K562 (cell line): ENCODE measurements at regions not wholly inside any gene's neighbourhood (a gene's known extent, or its start where the extent isn't known, plus 50 kb on each side); places are given as distances from the start of the nearest gene placed in this dataset.

Source experiments
- ATAC-seq: fragments of 200-7000 bp; cut with Tn5 transposase; 3 replicates; pipeline ENCODE4 v1.9.1; 2020; ENCODE audit warnings: moderate library complexity
- BruUV-seq: library from RNA; stranded (reverse); fragments of 400-500 nt; replicated peaks from 2 replicates; lab custom pipeline; 2021; lab: Mats Ljungman, UMichigan
- CTCF ChIA-PET: fragments of 300-600 bp; formaldehyde crosslinking; extraction: SDS; loops from one replicate; lab custom pipeline; 2021; ENCODE audit warnings: low intra/inter-chr PET ratio; lab: Yijun Ruan, JAX
- POLR2A ChIA-PET: fragments of 300-600, 350-650 bp; sonication (Branson Sonifier 250); formaldehyde crosslinking; extraction: SDS; loops from one replicate; lab custom pipeline; 2021; ENCODE audit warnings: antibody characterized with exemption, inconsistent platforms; lab: Yijun Ruan, JAX
- DNase-seq, 4 experiments: peaks; one replicate each; pipeline versions ENCODE4 v3.0.0 to v3.0.0-alpha.2; 2011 to 2018; ENCODE audit warnings: low spot score in 3 of 4, mixed read lengths in 3 of 4; ENCODE audit errors: extremely low read depth in 1 of 4
- FAIRE-seq: peaks from 2 replicates; lab custom pipeline; 2011; peaks lifted over from hg19 to GRCh38; lab: Jason Lieb, UNC
- H2AFZ ChIP-seq: 2 replicates; pipeline ENCODE4 v1.6.0; 2011; ENCODE audit warnings: low read depth, low read length, control low read depth, inconsistent platforms
- H3K27ac ChIP-seq: fragments of 200-600 bp; 3 replicates; pipeline ENCODE4 v1.8.0; 2011; ENCODE audit warnings: low read depth, mild to moderate bottlenecking, control low read depth, inconsistent platforms, low read length, moderate library complexity, mixed read lengths; ENCODE audit errors: extremely low read depth
- H3K27me3 ChIP-seq, 2 experiments: fragments of 300-600 bp in 1 of 2; 2 replicates in 1 of 2; 3 replicates in 1 of 2; pipeline versions ENCODE4 v1.6.0 to v1.8.0; 2011; ENCODE audit warnings: inconsistent platforms in 2 of 2, low read length in 2 of 2, mild to moderate bottlenecking in 1 of 2, mixed read lengths in 1 of 2, moderate library complexity in 1 of 2; ENCODE audit not compliant: control insufficient read depth in 2 of 2, insufficient read depth in 2 of 2
- H3K36me3 ChIP-seq: fragments of 300-600 bp; 3 replicates; pipeline ENCODE4 v1.8.0; 2011; ENCODE audit warnings: mild to moderate bottlenecking, low read length, inconsistent platforms; ENCODE audit not compliant: control insufficient read depth, insufficient read depth
- H3K4me1 ChIP-seq, 2 experiments: fragments of 200-600 bp in 1 of 2; replicated peaks in 1 of 2; 2 replicates in 1 of 2; 3 replicates in 1 of 2; pipeline versions ENCODE4 v1.5.1 to v1.8.0; 2011; ENCODE audit warnings: inconsistent platforms in 2 of 2, low read length in 2 of 2, mild to moderate bottlenecking in 1 of 2, mixed read lengths in 1 of 2, moderate library complexity in 1 of 2; ENCODE audit not compliant: control insufficient read depth in 2 of 2, insufficient read depth in 2 of 2
- H3K4me2 ChIP-seq: 2 replicates; pipeline ENCODE4 v1.6.1; 2011; ENCODE audit warnings: low read length, control low read depth, inconsistent platforms, mixed read lengths; ENCODE audit not compliant: insufficient read depth
- H3K4me3 ChIP-seq: fragments of 200-600 bp; sonication (generic), shearing (Covaris generic); 2 replicates; pipeline ENCODE4 v1.5.1; 2016; ENCODE audit warnings: control low read depth, inconsistent platforms
- H3K79me2 ChIP-seq: fragments of 200-600 bp; 3 replicates; pipeline ENCODE4 v1.8.0; 2011; ENCODE audit warnings: low read length, inconsistent platforms; ENCODE audit not compliant: control insufficient read depth, insufficient read depth
- H3K9ac ChIP-seq, 2 experiments: 2 replicates each; pipeline versions ENCODE4 v1.6.0 to v1.6.1; 2011; ENCODE audit warnings: low read depth in 2 of 2, low read length in 2 of 2, control low read depth in 1 of 2, inconsistent platforms in 1 of 2, mild to moderate bottlenecking in 1 of 2, mixed read lengths in 1 of 2; ENCODE audit not compliant: insufficient read depth in 1 of 2
- H3K9me1 ChIP-seq: one replicate; pipeline ENCODE4 v1.6.0; 2011; ENCODE audit warnings: inconsistent platforms, mild to moderate bottlenecking, low read length, moderate library complexity; ENCODE audit not compliant: control insufficient read depth, insufficient read depth
- H3K9me3 ChIP-seq: replicated peaks from 2 replicates; pipeline ENCODE4 v1.5.1; 2011; ENCODE audit warnings: low read depth, low read length, inconsistent platforms; ENCODE audit not compliant: control insufficient read depth, insufficient read depth
- H4K20me1 ChIP-seq: replicated peaks from 2 replicates; pipeline ENCODE4 v1.6.1; 2011; ENCODE audit warnings: low read length, inconsistent platforms, mixed read lengths; ENCODE audit not compliant: control insufficient read depth, insufficient read depth
- MYNN ChIP-seq, 2 experiments: sonication (generic); formaldehyde crosslinking in 1 of 2; IDR thresholded peaks; 2 replicates each; pipeline versions ENCODE4 v1.5.0 to v1.6.1; 2016 to 2020; ENCODE audit warnings: antibody characterized with exemption in 1 of 2, missing genetic modification reagents in 1 of 2
- NFIX ChIP-seq: fragments of 250-450 bp; sonication (Bioruptor Pico); IDR thresholded peaks from 2 replicates; pipeline ENCODE4 v1.4.0; 2020; ENCODE audit warnings: low read depth, mild to moderate bottlenecking, moderate library complexity
- NONO ChIP-seq, 2 experiments: fragments of 200-400 bp in 1 of 2; fragments of 450-650 bp in 1 of 2; formaldehyde crosslinking in 1 of 2; IDR thresholded peaks; 2 replicates each; pipeline ENCODE4 v1.6.1; 2017; ENCODE audit warnings: low read depth in 2 of 2, mild to moderate bottlenecking in 2 of 2, moderate library complexity in 2 of 2, low read length in 1 of 2
- RB1 ChIP-seq: fragments of 450-650 bp; IDR thresholded peaks from 2 replicates; pipeline ENCODE4 v1.6.1; 2017; ENCODE audit warnings: low read depth, mild to moderate bottlenecking
- SPI1 ChIP-seq: IDR thresholded peaks from 2 replicates; pipeline ENCODE4 v1.6.1; 2011; ENCODE audit warnings: low read depth, low read length, control low read depth, borderline replicate concordance
- TCF3 ChIP-seq: sonication (generic); formaldehyde crosslinking; IDR thresholded peaks from 2 replicates; pipeline ENCODE4 v1.4.0; 2020; ENCODE audit warnings: mild to moderate bottlenecking, missing genetic modification reagents
- TOE1 ChIP-seq, 2 experiments: fragments of 450-650 bp in 1 of 2; sonication (generic) in 1 of 2; formaldehyde crosslinking in 1 of 2; IDR thresholded peaks; 2 replicates each; pipeline versions ENCODE4 v1.7.1 to v1.8.0; 2016 to 2022; ENCODE audit warnings: borderline replicate concordance in 2 of 2, mild to moderate bottlenecking in 2 of 2, antibody characterized with exemption in 1 of 2, inconsistent platforms in 1 of 2, low read depth in 1 of 2, missing genetic modification reagents in 1 of 2, moderate library complexity in 1 of 2
- WHSC1 ChIP-seq: IDR thresholded peaks from one replicate; pipeline ENCODE4 v1.6.1; 2012; ENCODE audit warnings: low read length, control low read depth, inconsistent platforms
- ZNF551 ChIP-seq: fragments of 250-450 bp; sonication (Bioruptor Pico); IDR thresholded peaks from 2 replicates; pipeline ENCODE4 v1.5.0; 2021; ENCODE audit warnings: mild to moderate bottlenecking, moderate library complexity
- WGBS: fragments of 100-300 bp; shearing (Covaris generic); methylation state at CpG from one replicate; pipeline ENCODE4 v1.1.6; 2016; ENCODE audit warnings: low coverage, mixed read lengths; ENCODE audit not compliant: insufficient coverage; ENCODE audit errors: missing lambda C conversion rate; 5-methylcytosine and 5-hydroxymethylcytosine counted together
- in situ Hi-C: fragments of 300-500 bp; cut with MboI; formaldehyde crosslinking; loops from 4 replicates; pipeline ENCODE4 v1.15.0; 2018; ENCODE audit warnings: inconsistent platforms, mixed read lengths
- intact Hi-C: fragments of 100-400 bp; cut with micrococcal nuclease; formaldehyde crosslinking; loops from 2 replicates; pipeline ENCODE4 v1.14.2; 2022
- TF ChIP-seq, protein P1 (sequence below), 2 experiments: fragments of 450-650 bp; IDR thresholded peaks; 2 replicates each; pipeline ENCODE4 v1.6.1; 2018; ENCODE audit warnings: mild to moderate bottlenecking in 2 of 2, low read depth in 1 of 2; ENCODE audit not compliant: partially characterized antibody in 2 of 2
- TF ChIP-seq, protein P2 (sequence below): IDR thresholded peaks from 2 replicates; pipeline ENCODE4 v1.6.1; 2012; ENCODE audit warnings: low read depth, low read length, improper control_type of control experiment, borderline replicate concordance

DNA sequence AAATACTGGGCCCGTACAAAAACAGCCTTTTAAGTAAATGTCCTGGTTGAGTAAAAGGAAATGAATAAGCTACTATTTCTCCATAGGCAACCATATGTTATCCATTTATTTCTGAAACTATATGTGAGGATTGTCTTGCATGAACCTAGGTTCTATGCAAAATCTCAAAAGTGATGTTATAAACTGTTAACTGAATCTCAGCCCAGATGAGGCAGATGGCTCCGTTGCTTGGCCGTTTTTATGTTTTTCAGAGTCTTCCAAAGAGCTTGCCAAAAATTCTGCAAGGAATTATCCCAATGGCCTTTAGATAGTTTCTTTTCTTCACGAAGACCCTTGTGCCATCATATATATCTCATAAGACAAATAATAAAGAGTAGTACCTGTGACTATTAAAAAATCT is 1669.5 kb upstream of the DDX18 start:
- BruUV-seq: no TSS peak
- Histone ChIP-seq H3K4me1 (no peaks in the 10 kb centered on the region), H3K9me3 (no peaks in the 10 kb centered on the region), H3K36me3 (no peaks in the 10 kb centered on the region), H3K27ac (no peak overlapping the region), H3K4me3 (no peak overlapping the region), H3K9me1 (no peaks in the 10 kb centered on the region), H3K27me3 (no peaks in the 10 kb centered on the region), H4K20me1 (no peaks in the 10 kb centered on the region), H3K4me2 (no peak overlapping the region), H2AFZ (no peak overlapping the region), H3K79me2 (no peaks in the 10 kb centered on the region), H3K9ac (no peak overlapping the region)
- WGBS: 2% methylated on average over 4 of the region's 4 CpGs
- intact Hi-C loops (no loop called here), in situ Hi-C loops (no loop called here)
- no peak for TF ChIP-seq NFIX (CRISPR knock-in tag)
- TF ChIP-seq NONO (IDR thresholded peaks at IDR 0.05; ENCODE audit: low read depth in 2 of 2, low read length in 1 of 2): no peak
- TF ChIP-seq MYNN (IDR thresholded peaks at IDR 0.05): no peak
- TF ChIP-seq MYNN (CRISPR knock-in tag; IDR thresholded peaks at IDR 0.05): no peak
- TF ChIP-seq SPI1: no peak
- no peak for TF ChIP-seq WHSC1
- ChIA-PET CTCF (no interaction called here), POLR2A (no interaction called here)
- ATAC-seq (no peak), DNase-seq (no peak), FAIRE-seq (no peak)

DNA sequence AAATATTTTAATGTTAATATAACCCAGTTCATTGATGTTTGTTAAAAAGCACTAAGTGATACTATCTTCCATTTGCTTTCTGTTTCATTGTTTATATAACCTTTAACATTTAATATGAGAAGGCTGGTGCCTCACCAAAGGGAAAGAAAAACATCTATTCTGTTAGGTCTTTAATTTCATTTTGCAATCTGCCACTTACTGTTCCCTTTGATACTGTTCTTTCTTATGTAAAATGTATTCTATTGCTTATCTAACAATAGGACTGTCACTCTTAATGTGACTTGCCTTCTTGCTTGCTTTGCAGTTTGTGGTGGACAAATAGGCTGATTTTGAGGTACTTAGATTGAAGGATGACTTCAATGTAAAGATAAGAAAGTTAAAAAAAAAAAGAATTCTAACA is 1666.1 kb upstream of the DDX18 start:
- Histone ChIP-seq H3K4me1 (no peaks in the 10 kb centered on the region), H4K20me1 (no peaks in the 10 kb centered on the region), H3K27me3 (no peaks in the 10 kb centered on the region), H2AFZ (no peak overlapping the region), H3K9me3 (no peaks in the 10 kb centered on the region; the same call in 1 of the 2 replicates), H3K36me3 (no peaks in the 10 kb centered on the region), H3K4me3 (no peak overlapping the region), H3K27ac (no peak overlapping the region), H3K9me1 (no peaks in the 10 kb centered on the region), H3K4me2 (no peak overlapping the region), H3K79me2 (no peaks in the 10 kb centered on the region), H3K9ac (no peak overlapping the region)
- no peak for ATAC-seq
- ChIA-PET POLR2A (no interaction called here), CTCF (no interaction called here)
- in situ Hi-C loops (no loop called here), intact Hi-C loops (no loop called here)
- no TSS peak for BruUV-seq
- DNase-seq: no peak
- FAIRE-seq: no peak
- TF ChIP-seq RB1 (no peak), TCF3 (no peak), ZNF551 (CRISPR knock-in tag) (no peak), TOE1 (IDR thresholded peaks at IDR 0.05; ENCODE audit: borderline replicate concordance) (no peak), TOE1 (CRISPR knock-in tag; IDR thresholded peaks at IDR 0.05; ENCODE audit: borderline replicate concordance, low read depth) (no peak)
- TF ChIP-seq, protein P1, sequence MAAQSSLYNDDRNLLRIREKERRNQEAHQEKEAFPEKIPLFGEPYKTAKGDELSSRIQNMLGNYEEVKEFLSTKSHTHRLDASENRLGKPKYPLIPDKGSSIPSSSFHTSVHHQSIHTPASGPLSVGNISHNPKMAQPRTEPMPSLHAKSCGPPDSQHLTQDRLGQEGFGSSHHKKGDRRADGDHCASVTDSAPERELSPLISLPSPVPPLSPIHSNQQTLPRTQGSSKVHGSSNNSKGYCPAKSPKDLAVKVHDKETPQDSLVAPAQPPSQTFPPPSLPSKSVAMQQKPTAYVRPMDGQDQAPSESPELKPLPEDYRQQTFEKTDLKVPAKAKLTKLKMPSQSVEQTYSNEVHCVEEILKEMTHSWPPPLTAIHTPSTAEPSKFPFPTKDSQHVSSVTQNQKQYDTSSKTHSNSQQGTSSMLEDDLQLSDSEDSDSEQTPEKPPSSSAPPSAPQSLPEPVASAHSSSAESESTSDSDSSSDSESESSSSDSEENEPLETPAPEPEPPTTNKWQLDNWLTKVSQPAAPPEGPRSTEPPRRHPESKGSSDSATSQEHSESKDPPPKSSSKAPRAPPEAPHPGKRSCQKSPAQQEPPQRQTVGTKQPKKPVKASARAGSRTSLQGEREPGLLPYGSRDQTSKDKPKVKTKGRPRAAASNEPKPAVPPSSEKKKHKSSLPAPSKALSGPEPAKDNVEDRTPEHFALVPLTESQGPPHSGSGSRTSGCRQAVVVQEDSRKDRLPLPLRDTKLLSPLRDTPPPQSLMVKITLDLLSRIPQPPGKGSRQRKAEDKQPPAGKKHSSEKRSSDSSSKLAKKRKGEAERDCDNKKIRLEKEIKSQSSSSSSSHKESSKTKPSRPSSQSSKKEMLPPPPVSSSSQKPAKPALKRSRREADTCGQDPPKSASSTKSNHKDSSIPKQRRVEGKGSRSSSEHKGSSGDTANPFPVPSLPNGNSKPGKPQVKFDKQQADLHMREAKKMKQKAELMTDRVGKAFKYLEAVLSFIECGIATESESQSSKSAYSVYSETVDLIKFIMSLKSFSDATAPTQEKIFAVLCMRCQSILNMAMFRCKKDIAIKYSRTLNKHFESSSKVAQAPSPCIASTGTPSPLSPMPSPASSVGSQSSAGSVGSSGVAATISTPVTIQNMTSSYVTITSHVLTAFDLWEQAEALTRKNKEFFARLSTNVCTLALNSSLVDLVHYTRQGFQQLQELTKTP (IDR thresholded peaks at IDR 0.05; ENCODE audit: low read depth in 1 of 2, partially characterized antibody in 2 of 2): no peak
- TF ChIP-seq, protein P2, sequence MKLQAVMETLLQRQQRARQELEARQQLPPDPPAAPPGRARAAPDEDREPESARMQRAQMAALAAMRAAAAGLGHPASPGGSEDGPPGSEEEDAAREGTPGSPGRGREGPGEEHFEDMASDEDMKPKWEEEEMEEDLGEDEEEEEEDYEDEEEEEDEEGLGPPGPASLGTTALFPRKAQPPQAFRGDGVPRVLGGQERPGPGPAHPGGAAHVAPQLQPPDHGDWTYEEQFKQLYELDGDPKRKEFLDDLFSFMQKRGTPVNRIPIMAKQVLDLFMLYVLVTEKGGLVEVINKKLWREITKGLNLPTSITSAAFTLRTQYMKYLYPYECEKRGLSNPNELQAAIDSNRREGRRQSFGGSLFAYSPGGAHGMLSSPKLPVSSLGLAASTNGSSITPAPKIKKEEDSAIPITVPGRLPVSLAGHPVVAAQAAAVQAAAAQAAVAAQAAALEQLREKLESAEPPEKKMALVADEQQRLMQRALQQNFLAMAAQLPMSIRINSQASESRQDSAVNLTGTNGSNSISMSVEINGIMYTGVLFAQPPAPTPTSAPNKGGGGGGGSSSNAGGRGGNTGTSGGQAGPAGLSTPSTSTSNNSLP: no peak
